ENCODE measurements at regions not wholly inside any gene's neighbourhood (a gene's known extent, or its start where the extent isn't known, plus 50 kb on each side); places are given as distances from the start of the nearest gene placed in this dataset.
"Not testable (repeated sequence)": the region's sequence is repeated elsewhere in the genome, so short reads cannot be mapped to it uniquely, and the experiment has no call there.

DNA sequence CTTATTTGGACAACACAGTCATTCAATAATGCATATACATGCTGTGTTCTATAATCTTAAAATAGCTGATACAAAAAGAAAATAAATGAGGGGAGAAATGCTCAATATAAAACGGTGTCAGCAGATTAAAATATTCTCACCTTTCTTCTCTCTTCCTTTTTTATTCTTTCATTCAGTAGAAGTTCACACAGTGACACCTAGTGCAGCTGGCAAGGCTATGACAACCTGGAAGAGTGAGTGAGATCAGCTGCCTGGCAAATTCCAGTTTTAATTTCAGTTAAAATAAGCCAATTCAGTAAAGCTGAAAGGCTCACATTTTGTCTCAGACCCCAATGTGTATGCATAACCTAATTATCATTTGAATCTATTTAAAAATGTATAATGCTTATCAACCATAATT, 150.3 kb downstream of the RASEF start:
- no peak overlapping the region for H3K4me3 ChIP-seq (ENCODE audit: low read depth, low read length)
- no peak for DNase-seq (ENCODE audit: low read depth)
- TF ChIP-seq, protein P1, sequence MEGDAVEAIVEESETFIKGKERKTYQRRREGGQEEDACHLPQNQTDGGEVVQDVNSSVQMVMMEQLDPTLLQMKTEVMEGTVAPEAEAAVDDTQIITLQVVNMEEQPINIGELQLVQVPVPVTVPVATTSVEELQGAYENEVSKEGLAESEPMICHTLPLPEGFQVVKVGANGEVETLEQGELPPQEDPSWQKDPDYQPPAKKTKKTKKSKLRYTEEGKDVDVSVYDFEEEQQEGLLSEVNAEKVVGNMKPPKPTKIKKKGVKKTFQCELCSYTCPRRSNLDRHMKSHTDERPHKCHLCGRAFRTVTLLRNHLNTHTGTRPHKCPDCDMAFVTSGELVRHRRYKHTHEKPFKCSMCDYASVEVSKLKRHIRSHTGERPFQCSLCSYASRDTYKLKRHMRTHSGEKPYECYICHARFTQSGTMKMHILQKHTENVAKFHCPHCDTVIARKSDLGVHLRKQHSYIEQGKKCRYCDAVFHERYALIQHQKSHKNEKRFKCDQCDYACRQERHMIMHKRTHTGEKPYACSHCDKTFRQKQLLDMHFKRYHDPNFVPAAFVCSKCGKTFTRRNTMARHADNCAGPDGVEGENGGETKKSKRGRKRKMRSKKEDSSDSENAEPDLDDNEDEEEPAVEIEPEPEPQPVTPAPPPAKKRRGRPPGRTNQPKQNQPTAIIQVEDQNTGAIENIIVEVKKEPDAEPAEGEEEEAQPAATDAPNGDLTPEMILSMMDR (IDR thresholded peaks at IDR 0.05; ENCODE audit: control insufficient read depth, extremely low read depth, insufficient read depth): peak; percentile 74

DNA sequence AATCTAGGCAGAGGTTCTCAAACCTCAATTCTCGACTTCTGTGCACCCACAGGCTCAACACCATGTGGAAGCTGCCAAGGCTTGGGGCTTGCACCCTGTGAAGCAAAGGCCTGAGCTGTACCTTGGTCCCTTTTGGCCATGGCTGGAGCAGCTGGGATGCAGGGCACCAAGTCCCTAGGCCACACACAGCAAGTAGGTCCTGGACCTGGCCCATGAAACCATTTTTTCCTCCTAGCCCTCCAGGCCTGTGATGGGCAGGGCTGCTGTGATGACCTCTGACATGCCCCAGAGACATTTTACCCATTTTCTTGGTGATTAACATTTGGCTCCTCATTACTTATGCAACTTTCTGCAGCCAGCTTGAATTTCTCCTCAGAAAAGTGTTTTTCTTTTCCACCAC, 146.7 kb downstream of the RASEF start:
- H3K4me3 ChIP-seq (ENCODE audit: low read depth, low read length); DNase-seq (ENCODE audit: low read depth): not testable (repeated sequence)

DNA sequence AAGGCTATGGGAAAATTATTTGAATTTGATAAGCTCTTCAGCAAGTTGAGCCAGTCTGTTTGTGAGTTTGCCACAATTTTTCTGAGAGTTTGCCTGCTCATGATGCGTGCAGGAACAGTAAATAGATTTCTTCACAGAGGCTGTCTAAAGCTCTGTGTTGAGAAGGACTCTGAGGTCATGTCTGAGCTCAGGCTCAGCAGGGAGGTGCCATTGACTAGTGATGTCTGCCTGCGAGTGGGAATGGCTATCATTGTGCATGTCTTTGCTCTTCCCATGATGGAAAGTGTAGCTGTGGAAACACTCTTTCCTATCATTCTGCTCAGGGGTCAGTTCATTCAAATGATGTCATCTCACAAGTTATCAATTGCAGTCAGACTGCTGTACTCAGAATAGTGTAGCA, 142.8 kb downstream of the RASEF start:
- TF ChIP-seq, protein P1 (IDR thresholded peaks at IDR 0.05; ENCODE audit: control insufficient read depth, extremely low read depth, insufficient read depth): no peak

GRCh38 chr9:82922686-82923085, 140.3 kb downstream of the RASEF start:
- no peak overlapping the region for H3K4me3 ChIP-seq (ENCODE audit: low read depth, low read length)

More for the DNA sequence above, 142.8 kb downstream of the RASEF start:
- DNase-seq (ENCODE audit: low read depth): peak; percentile 35
- no peak overlapping the region for H3K4me3 ChIP-seq (ENCODE audit: low read depth, low read length)

DNA sequence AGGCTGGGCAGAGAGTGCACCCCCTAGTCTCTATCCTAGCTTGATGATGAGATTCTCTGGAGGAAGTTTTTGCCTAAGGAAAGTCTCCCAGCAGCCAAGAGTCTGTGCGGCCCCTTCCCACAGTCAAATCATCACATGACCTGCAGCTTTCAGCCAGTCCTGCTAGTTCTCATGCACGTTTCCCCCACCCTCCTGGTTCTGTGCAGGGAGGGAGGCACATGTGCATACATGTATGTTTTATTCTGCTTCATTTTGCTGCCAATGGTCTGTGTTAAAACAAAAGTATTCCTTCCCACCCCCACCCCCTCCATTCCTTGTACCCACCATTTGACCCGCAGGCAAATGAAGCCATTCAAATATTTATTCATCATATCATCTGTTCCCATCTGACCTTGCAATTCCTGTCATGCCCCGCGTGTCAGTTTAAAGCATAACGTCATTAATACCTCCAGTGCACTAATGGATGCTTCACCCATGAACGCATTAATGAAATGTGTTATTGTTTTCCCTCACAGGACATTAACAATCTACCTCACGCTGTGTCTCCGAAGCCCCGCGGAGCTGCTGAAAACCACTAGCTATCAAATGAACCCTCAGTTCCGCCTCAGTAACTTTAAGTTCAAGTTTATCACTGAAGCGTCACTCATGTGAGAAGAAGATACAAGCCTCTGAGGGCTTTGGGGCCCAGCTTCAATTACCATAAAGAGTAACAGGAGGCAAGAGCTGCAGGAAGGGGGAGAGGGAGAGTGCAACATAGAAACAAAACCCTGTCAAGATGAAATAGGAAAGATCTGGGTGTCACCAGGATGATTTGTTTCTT, 139.6 kb downstream of the RASEF start:
- TF ChIP-seq, protein P1 (IDR thresholded peaks at IDR 0.05; ENCODE audit: control insufficient read depth, extremely low read depth, insufficient read depth): no peak
- no peak for DNase-seq (ENCODE audit: low read depth)
- H3K4me3 ChIP-seq (ENCODE audit: low read depth, low read length): no peak overlapping the region

More at GRCh38 chr9:82922686-82923085, 140.3 kb downstream of the RASEF start:
- no peak for DNase-seq (ENCODE audit: low read depth)
- TF ChIP-seq, protein P1 (IDR thresholded peaks at IDR 0.05; ENCODE audit: control insufficient read depth, extremely low read depth, insufficient read depth): no peak

DNA sequence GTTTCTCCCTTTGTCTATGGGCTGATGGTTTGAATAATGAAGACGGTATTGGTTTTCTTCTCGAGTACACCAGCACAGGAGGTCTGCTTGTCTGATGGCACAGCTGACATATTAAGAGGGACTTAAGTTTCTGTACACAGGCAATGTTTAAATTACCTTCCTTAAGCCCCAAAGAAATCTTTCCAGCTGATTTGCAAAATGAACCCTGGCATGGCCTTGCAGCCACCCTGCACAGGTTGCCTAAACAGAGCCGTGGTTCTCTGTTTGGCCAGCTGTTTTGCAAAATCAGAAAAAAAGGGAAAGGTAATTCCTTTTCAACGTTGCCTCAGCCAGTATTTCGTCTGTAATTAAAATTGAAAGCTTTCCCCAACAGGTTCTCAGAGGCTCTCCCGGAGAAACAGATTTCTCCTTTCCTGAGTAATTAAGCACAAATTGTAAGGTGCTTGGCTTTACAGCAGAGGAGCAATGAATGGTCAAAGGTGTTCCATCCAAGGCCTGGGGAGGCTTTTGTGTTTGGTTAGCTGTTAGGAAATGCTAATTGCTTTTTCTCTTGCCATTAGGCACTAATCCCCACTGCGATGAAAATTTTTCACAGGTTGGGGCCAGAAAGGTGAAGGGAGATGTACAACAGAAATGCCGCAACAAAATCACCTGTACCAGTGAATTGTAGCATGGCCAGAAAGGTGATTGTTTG, 138.9 kb downstream of the RASEF start:
- no peak overlapping the region for H3K4me3 ChIP-seq (ENCODE audit: low read depth, low read length)
- DNase-seq (ENCODE audit: low read depth): no peak
- TF ChIP-seq, protein P1 (IDR thresholded peaks at IDR 0.05; ENCODE audit: control insufficient read depth, extremely low read depth, insufficient read depth): no peak
